ENCODE measurements at regions not wholly inside any gene's neighbourhood (a gene's known extent, or its start where the extent isn't known, plus 50 kb on each side); places are given as distances from the start of the nearest gene placed in this dataset.

- no peaks in the 10 kb centered on the region for H3K27me3 ChIP-seq
- WGBS, 2 donors: 56 to 66% methylated on average over 3 of the region's 3 CpGs
- FAIRE-seq (no peak), ATAC-seq (no peak), DNase-seq (no peak)
- no peaks in the 10 kb centered on the region for H3K36me3 ChIP-seq
- no peak overlapping the region for H3K27ac ChIP-seq
- intact Hi-C loops (cut with DNase I): no loop called here
- H3K4me3 ChIP-seq: no peak overlapping the region
- H3K4me1 ChIP-seq: no peaks in the 10 kb centered on the region
- no peak for TF ChIP-seq CTCF (IDR thresholded peaks at IDR 0.05)
- H3K9me3 ChIP-seq: no peaks in the 10 kb centered on the region
Observed at GRCh38 chr7:13633857-13634256, 355.6 kb downstream of the ETV1 start.

GRCh38 chr7:13639396-13639795, 350.1 kb downstream of the ETV1 start:
- FAIRE-seq (no peak), ATAC-seq (no peak), DNase-seq (no peak)
- H3K27me3 ChIP-seq: no peaks in the 10 kb centered on the region
- no peaks in the 10 kb centered on the region for H3K9me3 ChIP-seq
- H3K4me3 ChIP-seq: no peak overlapping the region
- intact Hi-C loops (cut with DNase I): no loop called here
- 56 to 67% methylated on average over 4 of the region's 4 CpGs for WGBS, 2 donors
- H3K36me3 ChIP-seq: no peaks in the 10 kb centered on the region
- TF ChIP-seq CTCF (IDR thresholded peaks at IDR 0.05): no peak
- H3K27ac ChIP-seq: no peak overlapping the region
- no peaks in the 10 kb centered on the region for H3K4me1 ChIP-seq

DNA sequence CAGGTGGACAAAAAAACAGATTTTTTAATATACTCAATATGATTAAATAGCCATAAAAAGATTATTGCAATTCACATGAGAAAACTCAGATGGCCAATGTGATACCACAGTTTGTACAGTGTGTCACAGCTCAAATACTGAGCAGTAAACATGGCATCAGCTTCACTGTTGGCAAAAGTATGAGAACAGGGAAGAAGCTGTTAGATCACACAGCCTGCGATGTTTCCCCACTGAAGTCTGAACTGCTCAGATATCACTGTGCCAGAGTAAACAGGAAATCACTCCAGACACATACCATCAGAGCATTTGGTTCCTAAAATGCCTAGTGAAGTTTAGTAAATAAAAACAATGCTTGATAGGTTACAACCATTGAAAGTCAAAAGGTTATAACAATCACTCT, 347.8 kb downstream of the ETV1 start:
- Histone ChIP-seq H3K27me3 (no peaks in the 10 kb centered on the region), H3K27ac (no peak overlapping the region), H3K9me3 (no peaks in the 10 kb centered on the region), H3K4me1 (no peaks in the 10 kb centered on the region), H3K36me3 (no peaks in the 10 kb centered on the region), H3K4me3 (no peak overlapping the region)
- WGBS, 2 donors: 0 to 8% methylated on average over 1 of the region's 1 CpG
- no peak for TF ChIP-seq CTCF (IDR thresholded peaks at IDR 0.05)
- FAIRE-seq: no peak
- peak; percentile 28 to 86 (median 64) for ATAC-seq
- DNase-seq: peak in 1 of 6 donors; percentile 16
- intact Hi-C loops (cut with DNase I): no loop called here

DNA sequence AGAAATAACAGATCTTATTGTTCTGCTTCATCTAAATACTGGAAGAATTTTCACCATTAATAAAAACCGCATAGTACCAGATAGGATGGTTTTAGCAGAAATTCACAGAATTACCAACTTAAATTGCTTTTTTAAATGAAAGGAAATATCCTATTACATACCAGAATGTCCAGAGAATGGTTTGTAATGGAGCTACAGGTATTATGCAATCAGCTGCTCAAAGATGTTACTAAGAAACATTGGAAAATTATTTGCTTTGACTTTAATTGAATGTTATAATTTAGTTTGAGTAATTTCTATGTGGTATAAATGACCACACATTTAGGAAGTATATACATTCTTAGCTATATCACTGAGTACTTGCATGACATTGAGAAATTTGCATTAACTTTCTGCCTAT, 338.3 kb downstream of the ETV1 start:
- WGBS, 2 donors: 73 to 75% methylated on average over 1 of the region's 1 CpG
- DNase-seq: no peak
- H3K4me3 ChIP-seq: no peak overlapping the region
- H3K36me3 ChIP-seq: no peaks in the 10 kb centered on the region
- no peak for ATAC-seq
- H3K9me3 ChIP-seq: no peaks in the 10 kb centered on the region
- no peak for FAIRE-seq
- no peak overlapping the region for H3K27ac ChIP-seq
- no peaks in the 10 kb centered on the region for H3K27me3 ChIP-seq
- intact Hi-C loops (cut with DNase I): no loop called here
- no peaks in the 10 kb centered on the region for H3K4me1 ChIP-seq
- TF ChIP-seq CTCF (IDR thresholded peaks at IDR 0.05): no peak

- no peak for TF ChIP-seq CTCF (IDR thresholded peaks at IDR 0.05)
- Histone ChIP-seq H3K27me3 (no peaks in the 10 kb centered on the region), H3K36me3 (no peaks in the 10 kb centered on the region), H3K4me1 (no peaks in the 10 kb centered on the region), H3K27ac (no peak overlapping the region), H3K4me3 (no peak overlapping the region), H3K9me3 (no peaks in the 10 kb centered on the region)
- intact Hi-C loops (cut with DNase I): no loop called here
- 48 to 90% methylated on average over 1 of the region's 1 CpG for WGBS, 2 donors
- FAIRE-seq (no peak), ATAC-seq (no peak), DNase-seq (no peak)
Observed at GRCh38 chr7:13656330-13656729, 333.1 kb downstream of the ETV1 start.
